GM12878 (cell line): ENCODE measurements at regions not wholly inside any gene's neighbourhood (a gene's known extent, or its start where the extent isn't known, plus 50 kb on each side); places are given as distances from the start of the nearest gene placed in this dataset.

Source experiments
- ATAC-seq: fragments of 200-7000 bp; cut with Tn5 transposase; 3 replicates; pipeline ENCODE4 v1.9.1; 2020; ENCODE audit warnings: mild to moderate bottlenecking, moderate library complexity
- BruUV-seq: library from RNA; stranded (reverse); fragments of 400-500 nt; replicated peaks from 2 replicates; lab custom pipeline; 2021; lab: Mats Ljungman, UMichigan
- CTCF ChIA-PET: fragments of 300-600 bp; sonication (Branson Sonifier 250); formaldehyde crosslinking; extraction: SDS; loops from one replicate; lab custom pipeline; 2021; ENCODE audit warnings: inconsistent platforms; lab: Yijun Ruan, JAX
- POLR2A ChIA-PET: fragments of 350-600 bp; formaldehyde crosslinking; extraction: SDS; loops from one replicate; lab custom pipeline; 2021; ENCODE audit warnings: inconsistent platforms; lab: Charles Lee
- RAD21 ChIA-PET: fragments of 300-600 bp; sonication (Branson Sonifier 250); formaldehyde crosslinking; loops from one replicate; lab custom pipeline; 2023; ENCODE audit warnings: antibody characterized with exemption; ENCODE audit not compliant: unreplicated experiment; lab: Charles Lee
- SMC1A ChIA-PET: fragments of 300-600 bp; sonication (Branson Sonifier 250); formaldehyde crosslinking; loops from one replicate; lab custom pipeline; 2023; ENCODE audit not compliant: unreplicated experiment, uncharacterized antibody; lab: Charles Lee
- DNase-seq: peaks from one replicate; pipeline ENCODE4 v3.0.0-alpha.2; 2011; ENCODE audit warnings: low read depth, low spot score
- FAIRE-seq: peaks from 3 replicates; lab custom pipeline; 2011; peaks lifted over from hg19 to GRCh38; lab: Jason Lieb, UNC
- H2AFZ ChIP-seq: 2 replicates; pipeline ENCODE4 v1.6.0; 2011; ENCODE audit warnings: low read depth, low read length, control low read depth; ENCODE audit not compliant: control insufficient read depth
- H3K27ac ChIP-seq: 2 replicates; pipeline ENCODE4 v1.5.1; 2011; ENCODE audit warnings: control low read depth; ENCODE audit not compliant: control insufficient read depth, insufficient read depth
- H3K27me3 ChIP-seq, 2 experiments: replicated peaks in 1 of 2; 2 replicates each; pipeline versions ENCODE4 v1.6.0 to v1.6.1; 2011; ENCODE audit warnings: low read length in 1 of 2; ENCODE audit not compliant: control insufficient read depth in 2 of 2, insufficient read depth in 2 of 2
- H3K36me3 ChIP-seq, 2 experiments: 2 replicates each; pipeline ENCODE4 v1.5.1; 2011; ENCODE audit warnings: low read length in 1 of 2; ENCODE audit not compliant: control insufficient read depth in 2 of 2, insufficient read depth in 2 of 2
- H3K4me1 ChIP-seq: 2 replicates; pipeline ENCODE4 v1.6.1; 2011; ENCODE audit warnings: mild to moderate bottlenecking, low read length, moderate library complexity, mixed read lengths; ENCODE audit not compliant: control insufficient read depth, insufficient read depth
- H3K4me2 ChIP-seq: 2 replicates; pipeline ENCODE4 v1.6.0; 2011; ENCODE audit warnings: control low read depth; ENCODE audit not compliant: control insufficient read depth, insufficient read depth
- H3K4me3 ChIP-seq: fragments of 200-600 bp; sonication (generic); 2 replicates; pipeline ENCODE4 v1.5.1; 2016
- H3K79me2 ChIP-seq: 2 replicates; pipeline ENCODE4 v1.6.0; 2011; ENCODE audit warnings: low read length; ENCODE audit not compliant: control insufficient read depth, insufficient read depth
- H3K9ac ChIP-seq: 2 replicates; pipeline ENCODE4 v1.8.0; 2011; ENCODE audit warnings: low read length, control low read depth, mixed read lengths; ENCODE audit not compliant: control insufficient read depth, insufficient read depth
- H3K9me3 ChIP-seq: replicated peaks from 3 replicates; pipeline ENCODE4 v1.5.1; 2011; ENCODE audit warnings: mild to moderate bottlenecking, low read length; ENCODE audit not compliant: control insufficient read depth, insufficient read depth
- H4K20me1 ChIP-seq: 2 replicates; pipeline ENCODE4 v1.6.0; 2011; ENCODE audit not compliant: control insufficient read depth, insufficient read depth
- CUX1 ChIP-seq: IDR thresholded peaks from 2 replicates; pipeline ENCODE4 v1.6.1; 2012; ENCODE audit warnings: improper control_type of control experiment, low read depth, low read length; ENCODE audit not compliant: insufficient replicate concordance
- ESRRA ChIP-seq: IDR thresholded peaks from 2 replicates; pipeline ENCODE4 v1.6.1; 2012; ENCODE audit warnings: mild to moderate bottlenecking, low read length, improper control_type of control experiment
- NR2F1 ChIP-seq: fragments of 450-650 bp; conservative IDR thresholded peaks from 2 replicates; pipeline ENCODE4 v1.6.1; 2017; ENCODE audit warnings: mild to moderate bottlenecking
- PML ChIP-seq: IDR thresholded peaks from 2 replicates; pipeline ENCODE4 v1.6.1; 2012; ENCODE audit warnings: low read length, inconsistent platforms
- ZNF592 ChIP-seq: fragments of 450-650 bp; IDR thresholded peaks from 2 replicates; pipeline ENCODE4 v1.6.1; 2017; ENCODE audit warnings: mild to moderate bottlenecking, moderate library complexity
- WGBS: methylation state at CpG from one replicate; pipeline ENCODE4 v1.1.6; 2016; ENCODE audit warnings: low lambda C conversion rate; ENCODE audit not compliant: insufficient replicate concordance, insufficient coverage; ENCODE audit errors: missing lambda C conversion rate; 5-methylcytosine and 5-hydroxymethylcytosine counted together
- in situ Hi-C: fragments of 300-500 bp; cut with MboI; formaldehyde crosslinking; loops from 9 replicates; pipeline ENCODE4 v1.14.3; 2018; ENCODE audit warnings: mixed read lengths
- intact Hi-C: fragments of 100-400 bp; cut with micrococcal nuclease; formaldehyde crosslinking; loops from one replicate; pipeline ENCODE4 v1.14.2; 2022; ENCODE audit not compliant: unreplicated experiment

- Histone ChIP-seq H3K9ac (no peak overlapping the region), H3K79me2 (no peaks in the 10 kb centered on the region), H4K20me1 (no peaks in the 10 kb centered on the region), H2AFZ (no peak overlapping the region), H3K4me2 (no peak overlapping the region), H3K4me1 (no peaks in the 10 kb centered on the region), H3K27ac (no peak overlapping the region), H3K36me3 (no peaks in the 10 kb centered on the region), H3K4me3 (no peak overlapping the region), H3K9me3 (no peaks in the 10 kb centered on the region; the same call in 2 of the 3 replicates), H3K27me3 (no peaks in the 10 kb centered on the region)
- ChIA-PET RAD21 (no interaction called here), SMC1A (no interaction called here), POLR2A (no interaction called here), CTCF (no interaction called here)
- no TSS peak for BruUV-seq
- intact Hi-C loops, result no loop called here
- TF ChIP-seq NR2F1 (no peak), ZNF592 (no peak), PML (no peak), ESRRA (no peak), CUX1 (no peak)
- DNase-seq, result no peak
- no peak for FAIRE-seq
- in situ Hi-C loops, result no loop called here
- WGBS, result 49% methylated on average over 17 of the region's 17 CpGs
- ATAC-seq, result no peak
Measured at GRCh38 chr22:48807155-48807554, 1020.5 kb downstream of the BRD1 start.
